ENCODE measurements at regions not wholly inside any gene's neighbourhood (a gene's known extent, or its start where the extent isn't known, plus 50 kb on each side); places are given as distances from the start of the nearest gene placed in this dataset.

DNA sequence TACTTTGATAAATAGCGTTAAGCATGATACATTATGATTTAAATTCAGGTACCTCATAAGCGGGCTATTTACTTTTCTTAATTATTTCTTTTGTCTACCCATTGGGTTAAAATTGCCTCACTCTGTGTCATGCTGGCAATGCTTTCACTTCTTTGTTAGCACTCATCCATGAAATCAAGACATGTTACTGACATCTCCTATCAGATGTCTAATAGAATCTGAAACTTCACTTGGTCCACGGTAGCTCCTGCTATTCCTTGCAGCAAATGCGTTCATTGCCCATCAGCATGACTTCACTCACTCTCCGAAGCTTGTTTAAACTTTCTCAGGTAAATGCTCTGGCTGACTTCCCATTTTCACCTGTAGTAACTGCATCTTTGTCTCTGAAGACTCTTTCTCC, 193.5 kb upstream of the EDIL3 start (continued):
- TF ChIP-seq MEF2B (IDR thresholded peaks at IDR 0.05; ENCODE audit: partially characterized antibody, poor library complexity, severe bottlenecking) (no peak), ZNF24 (IDR thresholded peaks at IDR 0.05) (no peak), YY1 (IDR thresholded peaks at IDR 0.05; ENCODE audit: low read depth, low read length) (no peak), DPF2 (IDR thresholded peaks at IDR 0.05) (no peak)

DNA sequence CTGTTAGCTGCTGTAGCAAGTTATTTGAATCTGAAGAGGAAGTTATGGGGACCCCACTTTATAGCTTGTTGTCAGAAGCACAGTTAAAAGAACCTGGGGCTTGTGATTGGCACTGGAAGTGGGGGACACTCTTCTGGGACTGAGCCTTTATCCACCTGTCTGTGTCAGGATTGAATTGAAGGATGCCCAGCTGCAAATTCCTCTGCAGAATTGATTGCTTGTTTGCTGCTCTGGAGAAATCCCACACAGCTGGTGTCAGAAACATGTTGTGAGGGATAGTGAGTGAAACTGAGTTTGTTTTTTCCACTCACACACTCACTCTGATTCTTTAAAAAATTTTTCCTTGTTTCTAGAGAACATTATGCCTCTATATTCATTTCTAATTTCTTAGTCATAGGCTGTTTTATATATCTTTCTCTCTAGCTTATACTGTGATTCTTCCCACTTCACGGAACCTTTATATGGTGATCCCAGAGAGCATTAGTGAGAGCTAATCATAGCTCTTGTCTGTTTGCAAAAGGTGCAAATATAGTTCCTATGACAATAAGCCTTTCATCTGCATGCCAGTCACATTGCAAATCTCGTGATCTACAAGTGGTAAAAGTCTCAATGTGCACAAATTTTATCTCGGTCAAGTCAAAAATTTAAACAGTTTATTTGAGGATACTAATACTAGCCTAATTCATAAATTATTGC, 188.5 kb upstream of the EDIL3 start:
- no peaks in the 10 kb centered on the region for H3K79me2 ChIP-seq (ENCODE audit: control insufficient read depth, insufficient read depth, low read length)
- ATAC-seq (no peak), FAIRE-seq (no peak), DNase-seq (ENCODE audit: low read depth, low spot score) (no peak)
- in situ Hi-C loops (cut with MboI) (no loop called here), intact Hi-C loops (cut with micrococcal nuclease; ENCODE audit: unreplicated experiment) (no loop called here)
- no peaks in the 10 kb centered on the region for H3K4me1 ChIP-seq (ENCODE audit: control insufficient read depth, insufficient read depth, low read length)
- no TSS peak for BruUV-seq (replicated peaks)
- RAD21 ChIA-PET (ENCODE audit: unreplicated experiment): no interaction called here
- H4K20me1 ChIP-seq (ENCODE audit: control insufficient read depth, insufficient read depth): no peaks in the 10 kb centered on the region
- CTCF ChIA-PET: interaction anchor here (0.9 to 1.2 kb wide), 2 partner anchors 9 to 88 kb away, joined by 3 to 6 read pairs; no protein-coding TSS in a partner anchor
- no peaks in the 10 kb centered on the region for H3K36me3 ChIP-seq (ENCODE audit: control insufficient read depth in 2 of 2, insufficient read depth in 2 of 2, low read length in 1 of 2)
- H3K4me3 ChIP-seq: no peak overlapping the region
- no peak overlapping the region for H3K9ac ChIP-seq (ENCODE audit: control insufficient read depth, insufficient read depth, low read length)
- 29% methylated on average over 3 of the region's 3 CpGs for WGBS (ENCODE audit: insufficient coverage, insufficient replicate concordance, low lambda C conversion rate, missing lambda C conversion rate)
- POLR2A ChIA-PET: no interaction called here
- H3K27ac ChIP-seq (ENCODE audit: control insufficient read depth, insufficient read depth): no peak overlapping the region
- no peaks in the 10 kb centered on the region for H3K9me3 ChIP-seq (replicated peaks; ENCODE audit: control insufficient read depth, insufficient read depth, low read length)
- H3K27me3 ChIP-seq (replicated peaks in 1 of 2; ENCODE audit: control insufficient read depth in 2 of 2, insufficient read depth in 2 of 2, low read length in 1 of 2): no peaks in the 10 kb centered on the region
- SMC1A ChIA-PET (ENCODE audit: uncharacterized antibody, unreplicated experiment): no interaction called here
- H3K4me2 ChIP-seq (ENCODE audit: control insufficient read depth, insufficient read depth): no peak overlapping the region
- H2AFZ ChIP-seq (ENCODE audit: control insufficient read depth, low read depth, low read length): no peak overlapping the region
- TF ChIP-seq ZNF274 (IDR thresholded peaks at IDR 0.05; ENCODE audit: insufficient read depth, insufficient read length) (no peak), SMARCA5 (IDR thresholded peaks at IDR 0.05) (no peak), JUND (IDR thresholded peaks at IDR 0.05; ENCODE audit: low read depth, low read length) (no peak), ETV6 (conservative IDR thresholded peaks at IDR 0.05 in 1 of 2, IDR thresholded peaks at IDR 0.05 in 1 of 2; ENCODE audit: borderline replicate concordance in 1 of 2, low read depth in 1 of 2) (no peak), CBX5 (IDR thresholded peaks at IDR 0.05; ENCODE audit: low read depth) (no peak), ASH2L (IDR thresholded peaks at IDR 0.05; ENCODE audit: borderline replicate concordance, low read depth) (no peak), POLR2AphosphoS2 (IDR thresholded peaks at IDR 0.05; ENCODE audit: low read depth, low read length) (no peak), YBX1 (IDR thresholded peaks at IDR 0.05) (no peak), POLR2A (IDR thresholded peaks at IDR 0.05; ENCODE audit: low read depth, low read length) (no peak)
- TF ChIP-seq, protein P1, sequence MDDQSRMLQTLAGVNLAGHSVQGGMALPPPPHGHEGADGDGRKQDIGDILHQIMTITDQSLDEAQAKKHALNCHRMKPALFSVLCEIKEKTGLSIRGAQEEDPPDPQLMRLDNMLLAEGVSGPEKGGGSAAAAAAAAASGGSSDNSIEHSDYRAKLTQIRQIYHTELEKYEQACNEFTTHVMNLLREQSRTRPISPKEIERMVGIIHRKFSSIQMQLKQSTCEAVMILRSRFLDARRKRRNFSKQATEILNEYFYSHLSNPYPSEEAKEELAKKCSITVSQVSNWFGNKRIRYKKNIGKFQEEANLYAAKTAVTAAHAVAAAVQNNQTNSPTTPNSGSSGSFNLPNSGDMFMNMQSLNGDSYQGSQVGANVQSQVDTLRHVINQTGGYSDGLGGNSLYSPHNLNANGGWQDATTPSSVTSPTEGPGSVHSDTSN (IDR thresholded peaks at IDR 0.05; ENCODE audit: insufficient replicate concordance, low read depth, low read length): no peak
- TF ChIP-seq, protein P2, sequence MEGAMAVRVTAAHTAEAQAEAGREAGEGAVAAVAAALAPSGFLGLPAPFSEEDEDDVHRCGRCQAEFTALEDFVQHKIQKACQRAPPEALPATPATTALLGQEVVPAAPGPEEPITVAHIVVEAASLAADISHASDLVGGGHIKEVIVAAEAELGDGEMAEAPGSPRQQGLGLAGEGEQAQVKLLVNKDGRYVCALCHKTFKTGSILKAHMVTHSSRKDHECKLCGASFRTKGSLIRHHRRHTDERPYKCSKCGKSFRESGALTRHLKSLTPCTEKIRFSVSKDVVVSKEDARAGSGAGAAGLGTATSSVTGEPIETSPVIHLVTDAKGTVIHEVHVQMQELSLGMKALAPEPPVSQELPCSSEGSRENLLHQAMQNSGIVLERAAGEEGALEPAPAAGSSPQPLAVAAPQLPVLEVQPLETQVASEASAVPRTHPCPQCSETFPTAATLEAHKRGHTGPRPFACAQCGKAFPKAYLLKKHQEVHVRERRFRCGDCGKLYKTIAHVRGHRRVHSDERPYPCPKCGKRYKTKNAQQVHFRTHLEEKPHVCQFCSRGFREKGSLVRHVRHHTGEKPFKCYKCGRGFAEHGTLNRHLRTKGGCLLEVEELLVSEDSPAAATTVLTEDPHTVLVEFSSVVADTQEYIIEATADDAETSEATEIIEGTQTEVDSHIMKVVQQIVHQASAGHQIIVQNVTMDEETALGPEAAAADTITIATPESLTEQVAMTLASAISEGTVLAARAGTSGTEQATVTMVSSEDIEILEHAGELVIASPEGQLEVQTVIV (IDR thresholded peaks at IDR 0.05; ENCODE audit: borderline replicate concordance, partially characterized antibody): no peak
- TF ChIP-seq, protein P3, sequence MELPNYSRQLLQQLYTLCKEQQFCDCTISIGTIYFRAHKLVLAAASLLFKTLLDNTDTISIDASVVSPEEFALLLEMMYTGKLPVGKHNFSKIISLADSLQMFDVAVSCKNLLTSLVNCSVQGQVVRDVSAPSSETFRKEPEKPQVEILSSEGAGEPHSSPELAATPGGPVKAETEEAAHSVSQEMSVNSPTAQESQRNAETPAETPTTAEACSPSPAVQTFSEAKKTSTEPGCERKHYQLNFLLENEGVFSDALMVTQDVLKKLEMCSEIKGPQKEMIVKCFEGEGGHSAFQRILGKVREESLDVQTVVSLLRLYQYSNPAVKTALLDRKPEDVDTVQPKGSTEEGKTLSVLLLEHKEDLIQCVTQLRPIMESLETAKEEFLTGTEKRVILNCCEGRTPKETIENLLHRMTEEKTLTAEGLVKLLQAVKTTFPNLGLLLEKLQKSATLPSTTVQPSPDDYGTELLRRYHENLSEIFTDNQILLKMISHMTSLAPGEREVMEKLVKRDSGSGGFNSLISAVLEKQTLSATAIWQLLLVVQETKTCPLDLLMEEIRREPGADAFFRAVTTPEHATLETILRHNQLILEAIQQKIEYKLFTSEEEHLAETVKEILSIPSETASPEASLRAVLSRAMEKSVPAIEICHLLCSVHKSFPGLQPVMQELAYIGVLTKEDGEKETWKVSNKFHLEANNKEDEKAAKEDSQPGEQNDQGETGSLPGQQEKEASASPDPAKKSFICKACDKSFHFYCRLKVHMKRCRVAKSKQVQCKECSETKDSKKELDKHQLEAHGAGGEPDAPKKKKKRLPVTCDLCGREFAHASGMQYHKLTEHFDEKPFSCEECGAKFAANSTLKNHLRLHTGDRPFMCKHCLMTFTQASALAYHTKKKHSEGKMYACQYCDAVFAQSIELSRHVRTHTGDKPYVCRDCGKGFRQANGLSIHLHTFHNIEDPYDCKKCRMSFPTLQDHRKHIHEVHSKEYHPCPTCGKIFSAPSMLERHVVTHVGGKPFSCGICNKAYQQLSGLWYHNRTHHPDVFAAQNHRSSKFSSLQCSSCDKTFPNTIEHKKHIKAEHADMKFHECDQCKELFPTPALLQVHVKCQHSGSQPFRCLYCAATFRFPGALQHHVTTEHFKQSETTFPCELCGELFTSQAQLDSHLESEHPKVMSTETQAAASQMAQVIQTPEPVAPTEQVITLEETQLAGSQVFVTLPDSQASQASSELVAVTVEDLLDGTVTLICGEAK (IDR thresholded peaks at IDR 0.05; ENCODE audit: borderline replicate concordance): no peak
